ENCODE measurements at regions not wholly inside any gene's neighbourhood (a gene's known extent, or its start where the extent isn't known, plus 50 kb on each side); places are given as distances from the start of the nearest gene placed in this dataset.

DNA sequence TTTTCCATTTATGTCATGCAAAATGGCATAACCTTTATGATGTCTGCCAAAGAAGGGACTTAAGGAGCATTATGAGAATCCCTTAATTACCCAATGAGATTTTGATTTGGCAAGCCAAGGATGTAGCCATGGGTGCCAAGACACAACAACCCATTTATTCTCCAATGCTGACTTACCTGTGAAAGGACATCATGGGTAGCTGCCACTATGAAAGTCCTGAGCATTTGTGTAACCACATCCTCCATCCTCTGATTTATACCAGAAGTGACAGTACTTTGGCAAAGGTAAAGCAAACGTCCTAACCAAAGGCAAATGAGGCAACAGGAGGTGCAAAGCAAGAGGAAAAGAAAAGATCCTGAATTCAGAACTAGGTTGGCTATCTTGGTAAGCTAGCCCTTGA lies 87.3 kb upstream of the EMCN start:
- TF ChIP-seq POLR2A (IDR thresholded peaks at IDR 0.05; ENCODE audit: low read length) (no peak), GATA1 (IDR thresholded peaks at IDR 0.05; ENCODE audit: low read depth, low read length) (no peak)

Data from erythroblast (primary cell).